GF-D8 (cell line): ENCODE measurements at regions not wholly inside any gene's neighbourhood (a gene's known extent, or its start where the extent isn't known, plus 50 kb on each side); places are given as distances from the start of the nearest gene placed in this dataset.
"Not testable (repeated sequence)": the region's sequence is repeated elsewhere in the genome, so short reads cannot be mapped to it uniquely, and the experiment has no call there.

ENCODE experiments used
- DNase-seq: peaks from one replicate; lab custom pipeline; 2025; lab: John Stamatoyannopoulos, UW

DNA sequence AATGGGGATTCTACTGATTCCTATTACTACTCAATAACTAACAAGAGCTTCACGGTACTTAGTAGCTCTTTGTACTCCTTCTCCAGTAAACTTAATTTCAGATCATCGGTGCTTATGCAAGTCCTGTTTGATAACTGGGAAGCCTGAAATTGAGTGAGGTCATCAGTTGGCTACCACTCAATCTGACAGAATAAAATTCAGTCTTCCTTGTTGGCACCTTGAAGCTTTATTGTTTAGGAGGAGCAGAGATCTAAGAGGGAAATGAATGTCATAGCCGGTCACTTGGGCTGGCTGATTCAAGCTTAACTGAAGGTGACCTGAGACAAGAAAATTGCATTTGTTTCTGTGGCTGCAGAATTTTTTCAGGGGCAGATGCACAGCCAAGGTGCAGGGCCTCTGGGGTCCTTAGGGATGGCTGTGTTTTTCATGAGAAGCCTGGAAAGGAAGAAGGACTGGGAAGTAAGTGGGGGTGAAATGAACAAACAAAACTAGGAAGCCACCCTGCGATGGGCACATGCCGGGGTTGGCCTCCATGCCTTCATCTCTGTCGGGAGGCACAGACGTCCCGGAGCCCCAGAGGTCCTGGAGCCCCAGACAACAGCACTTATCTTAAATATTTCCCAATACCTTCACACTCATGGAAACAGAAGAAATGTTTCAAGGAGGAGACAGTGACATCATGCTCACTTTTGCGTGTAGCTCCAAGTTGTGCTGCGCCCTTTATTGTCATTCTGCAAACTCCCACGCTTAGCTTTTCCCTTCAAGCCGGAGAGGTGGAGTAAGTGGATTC lies 85.0 kb upstream of the KIF5B start:
- DNase-seq: no peak

DNA sequence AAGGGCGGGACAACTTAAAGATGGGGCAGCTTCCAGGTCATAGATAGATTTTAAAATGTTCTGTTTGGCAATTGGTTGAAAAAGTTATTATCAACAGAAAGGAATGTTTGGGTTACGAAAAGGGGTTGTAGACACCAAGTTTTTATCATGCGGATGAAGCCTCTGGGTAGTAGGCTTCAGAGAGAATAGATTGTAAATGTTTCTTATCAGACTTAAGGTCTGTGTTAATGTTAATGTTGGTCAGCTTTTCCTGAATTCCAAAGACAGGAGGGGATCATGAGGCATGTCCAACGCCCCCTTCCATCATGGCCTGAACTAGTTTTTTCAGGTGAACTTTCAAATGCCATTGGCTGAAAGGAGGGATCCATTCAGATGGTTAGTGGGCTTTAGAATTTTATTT lies 84.2 kb upstream of the KIF5B start:
- DNase-seq: no peak

DNA sequence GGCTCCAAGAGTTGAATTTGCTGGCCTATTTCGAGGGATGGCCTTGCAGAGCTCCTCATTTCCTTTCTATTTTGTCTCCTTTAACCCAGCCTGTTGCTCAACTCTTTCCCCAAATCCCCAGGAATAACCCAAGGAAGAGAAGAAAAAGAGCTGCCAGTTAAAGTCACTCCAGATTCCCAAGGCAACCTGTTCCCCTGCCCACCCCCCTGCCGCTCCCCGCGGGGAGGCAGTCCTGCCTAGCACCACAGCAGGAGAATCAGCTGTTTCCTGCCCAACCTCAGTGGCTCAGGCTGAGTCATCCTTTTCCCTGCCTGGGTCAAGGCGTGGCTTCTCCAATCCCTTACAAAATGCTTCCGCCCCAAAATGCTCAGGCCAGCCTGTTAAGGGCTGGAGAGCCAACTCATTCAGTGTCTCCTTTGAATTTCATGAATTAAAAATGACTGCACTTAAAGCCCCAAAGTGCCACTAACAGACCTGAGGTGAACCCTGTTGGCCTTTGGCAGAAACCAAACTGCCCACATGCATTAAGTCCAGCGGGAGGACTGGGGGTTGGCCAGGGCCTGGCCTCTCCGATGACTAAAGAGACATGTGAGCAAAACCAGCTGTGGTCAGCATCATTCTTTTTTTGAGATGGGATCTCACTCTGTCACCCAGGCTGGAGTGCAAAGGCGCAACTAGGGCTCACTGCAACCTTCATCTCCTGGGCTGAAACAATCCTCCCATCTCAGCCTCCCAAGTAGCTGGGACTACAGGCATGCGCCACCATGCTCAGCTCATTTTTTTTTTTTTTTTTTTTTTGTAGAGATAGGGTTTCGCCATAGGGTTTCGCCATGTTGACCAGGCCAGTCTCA lies 83.2 kb upstream of the KIF5B start:
- DNase-seq: no peak

DNA sequence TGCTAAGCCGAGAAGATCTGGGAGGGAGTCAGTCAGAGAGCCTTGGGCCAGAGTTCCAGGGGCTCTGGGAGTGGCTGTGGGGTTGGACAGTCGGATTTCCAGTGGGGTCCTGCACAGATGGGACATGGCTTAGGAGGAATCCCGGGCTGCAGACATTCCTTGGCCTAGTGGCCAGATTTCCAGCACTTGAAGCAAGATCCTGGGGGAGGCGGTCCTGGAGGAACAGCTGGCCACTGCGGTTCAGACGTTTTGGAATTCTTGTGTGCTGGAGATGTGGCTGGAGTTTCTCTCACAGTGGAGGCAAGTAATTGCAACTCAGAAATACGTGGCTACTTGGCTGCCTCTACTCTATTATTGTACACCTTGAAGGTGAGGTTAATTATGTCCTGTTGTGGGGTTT lies 80.7 kb upstream of the KIF5B start:
- DNase-seq: not testable (repeated sequence)

DNA sequence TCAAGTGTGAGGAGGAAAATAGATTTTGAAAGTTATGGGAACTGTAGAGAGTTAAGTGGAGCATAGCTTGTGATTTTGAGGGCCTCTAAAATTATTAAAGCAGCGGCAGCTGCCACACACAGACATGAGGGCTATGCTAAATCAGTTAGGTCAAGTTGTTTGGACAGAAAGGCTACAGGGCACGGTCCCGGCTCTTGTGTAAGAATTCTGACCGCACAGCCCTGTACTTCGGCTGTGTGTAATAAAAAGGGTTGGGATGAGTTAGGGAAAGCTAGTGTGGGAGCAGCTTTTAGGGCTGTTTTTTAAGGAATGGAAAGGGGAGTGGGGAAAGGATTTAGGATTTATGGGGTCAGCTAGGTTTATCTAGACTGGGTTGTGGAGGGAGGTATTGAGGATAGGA lies 79.6 kb upstream of the KIF5B start:
- DNase-seq: not testable (repeated sequence)

DNA sequence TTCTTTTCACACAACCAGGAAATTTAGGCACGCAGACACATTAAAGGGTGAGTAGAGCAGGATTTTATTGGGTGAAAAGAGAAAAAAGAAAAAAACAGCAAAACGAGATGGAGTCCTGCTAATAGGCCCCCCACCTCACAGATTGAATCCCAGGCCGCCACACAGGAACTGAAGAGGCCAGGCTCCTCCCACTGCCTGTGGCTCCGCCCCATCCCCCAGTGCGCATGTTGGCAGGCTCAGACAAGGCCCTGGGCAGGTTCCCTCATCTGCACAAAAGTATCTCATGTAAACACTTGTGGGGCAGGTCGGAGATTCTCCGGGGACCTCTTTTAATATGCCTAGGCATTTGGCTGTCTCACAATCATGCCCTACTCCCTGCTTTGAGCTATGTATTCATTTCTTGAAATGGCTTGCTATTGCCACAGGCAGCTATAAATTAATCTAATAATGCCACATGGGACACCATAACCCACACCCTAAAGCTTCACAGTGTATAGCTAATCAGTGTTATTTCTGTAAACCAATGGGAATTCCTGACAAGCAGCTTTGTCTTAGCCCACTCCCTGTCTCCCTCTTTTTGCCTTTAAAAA lies 76.2 kb upstream of the KIF5B start:
- no peak for DNase-seq

DNA sequence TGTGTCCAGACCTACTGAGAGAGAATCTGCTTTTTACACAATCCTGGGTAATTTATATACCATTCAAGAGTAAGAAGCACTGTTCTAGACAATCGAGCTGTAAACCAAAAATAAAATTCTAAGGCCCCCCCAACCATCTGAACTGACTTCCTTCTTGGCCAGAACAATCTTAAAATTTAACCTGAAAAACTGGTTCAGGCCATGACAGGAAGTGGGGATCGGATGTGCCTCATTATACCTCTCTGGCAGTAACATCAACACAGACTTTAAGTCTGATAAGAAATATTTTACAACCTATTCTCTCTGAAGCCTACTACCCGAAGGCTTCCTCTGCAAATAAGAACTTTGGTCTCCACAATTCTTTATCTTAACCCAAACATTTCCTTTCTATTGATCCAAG lies 75.2 kb upstream of the KIF5B start:
- no peak for DNase-seq

DNA sequence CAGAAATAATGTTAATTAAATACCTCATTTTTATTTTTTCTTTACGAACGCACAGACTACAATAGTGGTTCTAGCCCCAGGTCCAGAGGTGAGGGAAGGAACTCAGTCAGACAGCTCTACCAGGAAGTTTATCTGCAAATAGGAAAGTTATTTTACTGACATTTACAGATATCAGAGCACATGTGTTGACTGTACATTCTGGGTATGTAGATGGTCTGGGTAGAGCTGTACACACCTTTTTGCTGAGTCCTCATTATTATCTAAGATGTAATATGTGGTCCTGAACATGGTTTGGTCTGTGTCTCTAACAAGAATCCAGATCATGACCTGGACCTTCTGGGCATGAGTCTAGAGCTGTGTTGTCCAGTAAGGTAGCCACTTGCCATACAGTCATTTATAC lies 74.6 kb upstream of the KIF5B start:
- DNase-seq: no peak

DNA sequence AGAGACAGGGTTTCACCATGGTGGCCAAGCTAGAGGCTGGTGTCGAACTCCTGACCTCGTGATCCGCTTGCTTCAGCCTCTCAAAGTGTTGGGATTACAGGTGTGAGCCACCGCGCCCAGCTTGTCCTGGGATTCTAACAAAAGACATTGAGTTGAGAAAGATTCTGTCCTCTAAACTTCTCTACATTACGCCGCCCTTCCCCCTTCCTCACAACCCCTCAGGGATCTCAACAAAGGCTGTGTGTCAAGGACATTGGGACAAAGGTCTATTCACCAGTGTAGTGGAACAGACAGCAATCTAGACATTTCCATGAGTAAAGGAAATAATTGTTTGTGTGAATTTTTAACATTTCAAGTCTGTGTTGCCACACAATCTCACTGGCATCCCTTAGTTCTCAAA lies 68.8 kb upstream of the KIF5B start:
- DNase-seq: no peak

DNA sequence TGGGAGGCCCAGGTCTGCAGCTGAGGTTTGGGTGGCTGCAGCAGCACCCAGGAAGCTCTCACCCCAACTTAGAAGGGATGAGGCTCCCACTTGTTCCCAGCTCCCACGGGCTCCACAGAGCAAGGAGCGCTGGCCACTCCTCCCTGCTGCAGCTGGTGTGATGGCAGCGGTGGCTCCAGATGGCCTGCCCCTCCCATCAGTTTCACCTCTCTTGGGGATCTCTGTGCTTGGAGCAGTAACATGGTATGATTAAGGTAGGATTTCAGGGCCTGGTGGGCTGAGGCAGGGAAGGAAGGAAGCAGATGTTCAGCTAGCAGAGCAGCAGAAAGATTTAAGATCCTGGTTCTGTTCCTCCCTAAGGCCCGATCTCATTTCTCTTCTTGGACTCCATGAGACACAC lies 66.8 kb upstream of the KIF5B start:
- DNase-seq: no peak

DNA sequence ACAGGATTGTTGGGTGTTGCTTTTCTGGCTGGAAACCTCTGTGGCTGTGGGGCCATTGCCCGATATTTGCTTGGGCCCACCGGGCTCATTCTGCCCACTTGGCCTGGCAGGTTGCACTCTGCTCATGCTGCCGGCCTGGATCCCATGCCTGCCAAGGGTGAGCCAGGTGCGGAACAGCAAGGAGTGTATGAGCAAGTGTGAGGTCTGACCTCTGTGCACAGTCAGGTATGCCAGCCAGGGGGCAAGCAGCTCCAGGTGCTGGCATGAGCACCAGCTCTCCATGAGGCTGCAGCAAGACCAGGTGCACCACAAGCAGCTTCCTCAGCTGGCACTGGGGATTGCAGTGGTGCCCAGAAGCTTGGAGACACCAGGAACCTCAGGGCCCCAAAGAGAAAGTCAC lies 65.4 kb upstream of the KIF5B start:
- no peak for DNase-seq

DNA sequence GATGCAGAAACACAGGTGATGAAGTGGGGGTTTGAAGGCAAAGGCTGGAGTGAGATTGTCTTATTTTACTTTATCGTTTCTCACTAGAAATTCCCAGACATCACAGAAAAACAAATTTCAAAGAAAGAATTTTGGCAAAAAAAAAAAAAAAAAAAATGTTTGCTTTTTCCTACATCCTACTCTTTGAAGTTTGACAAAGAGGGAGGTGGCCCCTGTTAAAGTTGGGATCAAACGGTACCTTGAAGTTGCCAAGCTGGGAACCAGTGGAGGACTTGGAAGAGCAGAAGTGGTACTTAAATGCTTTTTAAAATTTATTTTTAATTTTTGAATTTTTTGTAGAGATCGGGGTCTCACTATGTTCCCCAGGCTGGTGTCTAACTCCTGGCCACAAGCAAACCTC lies 63.9 kb upstream of the KIF5B start:
- DNase-seq: no peak

DNA sequence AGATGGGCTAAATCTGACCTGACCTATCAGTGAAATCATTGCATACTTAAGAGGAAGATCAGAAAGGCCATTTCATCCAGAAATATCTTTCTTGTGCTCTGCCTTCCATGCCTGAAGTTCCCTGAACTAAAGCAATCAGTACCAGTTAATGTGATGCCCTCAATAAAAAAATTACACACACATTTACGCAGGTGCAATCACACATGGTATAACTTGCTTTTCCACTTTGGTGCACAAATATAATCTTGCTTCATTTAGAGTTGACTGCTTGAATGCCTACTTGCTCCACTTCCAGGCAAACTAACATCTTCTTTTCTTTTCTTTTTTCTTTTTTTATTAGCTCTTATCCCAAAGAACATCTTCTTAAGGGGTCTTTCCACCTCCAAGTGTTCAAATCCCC lies 58.3 kb upstream of the KIF5B start:
- no peak for DNase-seq

DNA sequence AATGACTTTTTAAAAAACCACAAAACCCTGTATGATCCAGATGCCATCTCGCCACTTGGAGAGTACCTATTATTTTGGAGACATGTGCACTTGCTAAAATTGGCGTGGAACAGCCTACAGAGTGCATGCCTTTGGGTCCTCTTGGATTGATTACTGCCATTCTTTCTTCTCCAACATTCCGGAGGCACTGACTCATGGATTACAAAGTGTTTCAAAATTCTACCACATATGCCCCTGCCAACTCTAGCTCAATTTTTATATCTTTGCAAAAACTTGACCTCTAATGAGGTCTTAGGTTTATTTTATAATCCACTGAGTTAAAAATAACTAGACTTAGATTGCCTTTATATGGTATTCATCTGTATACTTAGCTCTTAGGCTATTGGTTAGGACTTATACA lies 55.8 kb upstream of the KIF5B start:
- no peak for DNase-seq

DNA sequence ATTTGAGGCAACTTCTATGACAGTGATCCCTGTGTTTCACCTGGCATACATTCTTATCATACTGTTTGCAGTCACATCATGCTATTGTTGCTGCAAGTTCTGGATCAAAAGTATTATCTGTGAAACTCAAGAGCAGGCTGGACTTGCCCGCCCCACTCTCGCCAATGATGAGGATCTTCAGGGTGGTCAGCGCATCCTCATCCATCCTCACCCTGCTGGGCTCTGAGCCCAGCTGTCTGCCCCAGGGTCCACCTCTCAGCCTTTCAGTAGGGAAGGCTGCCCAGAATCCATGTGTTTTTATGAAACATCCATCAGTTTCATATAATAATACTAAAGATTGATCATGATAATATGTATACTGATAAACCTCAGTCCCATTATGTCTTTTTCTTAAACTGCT lies 55.4 kb upstream of the KIF5B start:
- no peak for DNase-seq

DNA sequence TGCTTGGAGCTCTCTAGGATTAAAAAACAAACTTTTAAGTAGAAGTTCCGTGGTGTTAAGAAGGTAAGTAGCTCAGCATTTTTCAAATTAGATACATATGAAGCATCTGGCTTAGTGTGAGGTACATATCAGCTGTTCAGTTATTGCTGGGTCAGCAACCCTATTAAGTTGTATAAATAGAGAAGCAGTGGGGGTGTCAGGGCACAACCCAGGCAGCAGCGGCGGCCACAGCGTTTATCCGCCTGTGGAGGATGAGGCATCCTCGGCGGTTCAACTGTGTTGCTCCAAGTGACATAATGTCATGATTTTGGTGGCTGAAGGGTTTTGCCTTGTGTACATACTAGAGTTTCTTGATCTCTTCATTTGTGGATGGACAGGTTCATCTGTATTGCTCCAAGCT lies 54.6 kb upstream of the KIF5B start:
- no peak for DNase-seq

DNA sequence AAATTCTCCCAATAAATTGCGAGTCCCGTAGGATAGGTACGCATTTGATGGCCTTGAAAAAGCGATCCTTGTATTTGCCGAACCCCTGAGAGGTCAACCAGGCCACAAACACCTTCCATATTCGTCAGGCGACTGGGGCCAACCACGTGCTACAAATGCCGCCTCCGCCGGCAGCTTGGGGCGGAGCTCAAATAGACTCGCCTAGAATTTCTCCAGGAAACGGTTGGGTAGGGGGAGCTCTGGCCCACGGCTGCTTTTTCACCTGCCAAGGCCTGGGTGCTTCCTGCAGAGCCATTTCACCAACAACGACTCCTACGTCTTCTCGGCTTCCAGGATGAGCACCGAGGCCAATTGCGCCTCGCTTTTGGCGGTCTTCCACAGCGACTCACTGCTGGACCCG lies 53.4 kb upstream of the KIF5B start:
- no peak for DNase-seq
